Dedifferentiated amniotic fluid mesenchymal stem cell (primary cell): ENCODE measurements at regions not wholly inside any gene's neighbourhood (a gene's known extent, or its start where the extent isn't known, plus 50 kb on each side); places are given as distances from the start of the nearest gene placed in this dataset.

ENCODE experiments used
- DNase-seq: peaks from one replicate; pipeline ENCODE4 v3.0.0-alpha.2; 2016; ENCODE audit errors: extremely low spot score

DNA sequence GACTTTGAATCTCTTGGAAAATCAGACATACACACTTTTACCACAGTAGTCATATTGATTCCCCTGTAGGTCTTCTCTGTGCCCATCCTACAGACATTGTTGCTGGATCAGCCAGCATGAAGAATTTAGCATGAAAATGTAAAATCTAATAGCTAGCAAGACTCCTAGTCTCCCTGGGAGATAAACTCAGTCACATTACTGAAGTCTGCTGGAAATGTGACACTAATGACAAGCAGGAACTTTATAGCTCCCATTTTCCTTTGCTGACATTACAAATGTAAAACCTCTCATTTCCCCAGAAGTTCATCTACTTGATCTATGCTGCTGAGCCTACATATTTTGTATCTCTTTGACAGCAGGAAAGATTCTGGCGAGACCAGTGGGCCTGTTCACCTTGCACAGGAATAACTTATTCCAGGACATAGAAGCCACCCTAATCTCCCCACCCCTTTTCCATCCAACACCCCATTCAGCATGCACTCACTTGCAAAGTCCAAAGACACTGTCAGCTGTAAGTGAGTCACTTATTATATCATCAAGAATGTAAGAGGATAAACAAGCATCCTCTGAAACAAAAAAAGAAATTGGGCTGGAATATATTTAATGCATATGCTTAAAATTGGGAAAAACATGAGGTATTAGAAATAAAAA is 648.3 kb upstream of the PKDCC start:
- DNase-seq, result no peak

- no peak for DNase-seq
These were observed 647.6 kb upstream of the PKDCC start for GRCh38 chr2:41400088-41400665.

DNA sequence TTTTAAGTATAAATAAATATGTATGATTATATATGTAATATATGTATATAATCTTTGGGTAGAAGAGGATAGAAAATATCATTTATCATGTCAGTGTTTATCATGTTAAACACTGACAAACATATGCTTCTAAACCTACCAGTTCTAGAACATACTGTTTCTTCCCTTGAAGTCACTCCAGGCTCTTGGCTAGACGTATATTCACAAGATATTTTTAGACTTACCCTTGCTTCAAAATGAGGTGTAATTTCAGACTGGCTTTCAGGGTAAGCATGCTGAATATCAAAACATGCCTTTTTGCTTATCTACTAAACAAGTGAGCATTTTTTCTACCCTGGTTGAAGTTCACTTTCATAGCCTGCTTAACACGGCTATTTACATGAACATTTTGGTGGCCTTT is 642.4 kb upstream of the PKDCC start:
- DNase-seq, result no peak

DNA sequence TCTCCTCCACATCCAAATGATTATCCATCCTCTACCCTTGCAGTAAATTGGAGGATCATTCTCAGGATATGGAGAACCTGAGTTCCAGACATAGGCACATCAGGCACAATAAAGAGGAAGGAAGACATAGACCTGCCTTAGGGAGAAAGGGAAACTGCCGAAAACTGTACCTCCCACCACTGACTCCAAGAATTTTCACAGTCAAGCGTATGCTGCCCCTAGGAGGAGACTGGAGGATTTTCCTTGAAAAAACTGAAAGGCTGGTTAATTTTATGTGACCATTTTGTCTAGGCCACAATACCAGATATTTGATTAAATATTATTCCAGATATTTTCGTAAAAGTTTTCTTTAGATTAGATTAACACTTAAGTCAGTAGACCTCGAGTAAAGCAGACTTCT is 638.5 kb upstream of the PKDCC start:
- no peak for DNase-seq

DNA sequence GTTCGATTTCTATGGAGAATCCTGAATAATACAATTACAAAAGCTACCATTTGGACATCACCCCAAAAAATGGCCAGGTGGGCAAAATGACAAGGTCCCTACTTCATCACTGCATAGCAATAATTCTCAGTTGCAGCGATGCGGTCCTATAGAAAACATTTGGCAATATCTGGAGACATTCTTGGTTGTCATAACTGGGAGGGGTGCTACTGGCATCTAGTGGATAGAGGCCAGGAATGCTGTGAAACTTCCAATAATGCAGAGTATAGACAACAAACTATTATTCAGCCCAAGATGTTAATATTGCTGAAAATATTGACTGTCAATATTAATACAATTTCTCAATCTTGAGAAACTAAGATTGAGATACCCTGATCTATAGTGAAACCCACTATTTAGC is 637.8 kb upstream of the PKDCC start:
- DNase-seq, result no peak

- no peak for DNase-seq
These were observed 633.9 kb upstream of the PKDCC start for GRCh38 chr2:41413813-41414485.

GRCh38 chr2:41414486-41415230 is 633.2 kb upstream of the PKDCC start:
- no peak for DNase-seq

- no peak for DNase-seq
These were observed 630.3 kb upstream of the PKDCC start for GRCh38 chr2:41417511-41417910.

- no peak for DNase-seq
These were observed 627.6 kb upstream of the PKDCC start for GRCh38 chr2:41420219-41420618.

GRCh38 chr2:41420872-41421271 is 626.9 kb upstream of the PKDCC start:
- DNase-seq, result no peak

DNA sequence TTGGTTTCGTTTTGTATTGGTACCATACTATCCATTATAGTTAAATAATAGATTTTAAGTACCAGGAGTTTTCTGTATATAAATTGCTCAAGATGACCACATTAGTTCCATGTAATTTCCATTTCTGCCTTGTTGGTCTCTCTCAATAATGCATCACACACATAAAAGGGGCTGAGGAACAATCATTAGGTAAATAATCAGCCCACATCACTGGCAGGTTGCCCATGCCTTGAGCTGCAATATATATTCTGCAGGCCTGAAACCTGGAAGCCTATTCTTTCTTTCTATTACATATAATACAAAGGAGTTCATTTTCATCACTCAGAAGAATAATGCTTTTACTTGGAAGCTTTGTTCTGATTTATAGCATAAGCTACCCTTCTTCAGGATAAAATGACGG is 616.1 kb upstream of the PKDCC start:
- DNase-seq, result no peak

DNA sequence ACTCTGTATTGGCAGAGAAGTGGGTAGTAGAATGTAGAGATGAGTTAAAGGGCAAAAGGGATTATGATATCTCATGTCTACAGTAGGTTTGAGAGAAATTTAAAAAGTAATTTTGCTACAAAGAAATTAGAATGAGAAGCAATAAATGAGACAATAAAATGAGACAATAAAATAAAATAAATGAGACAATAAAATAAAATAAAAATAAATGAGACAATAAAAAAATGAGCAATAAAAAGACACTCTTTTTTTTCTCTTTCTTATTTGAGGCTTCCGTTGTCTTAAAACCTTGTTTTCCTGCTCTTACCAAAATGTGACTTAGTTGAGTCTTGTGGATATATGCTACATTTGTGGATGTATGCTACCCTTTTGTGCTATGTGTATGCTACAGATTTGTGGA is 615.4 kb upstream of the PKDCC start:
- no peak for DNase-seq

DNA sequence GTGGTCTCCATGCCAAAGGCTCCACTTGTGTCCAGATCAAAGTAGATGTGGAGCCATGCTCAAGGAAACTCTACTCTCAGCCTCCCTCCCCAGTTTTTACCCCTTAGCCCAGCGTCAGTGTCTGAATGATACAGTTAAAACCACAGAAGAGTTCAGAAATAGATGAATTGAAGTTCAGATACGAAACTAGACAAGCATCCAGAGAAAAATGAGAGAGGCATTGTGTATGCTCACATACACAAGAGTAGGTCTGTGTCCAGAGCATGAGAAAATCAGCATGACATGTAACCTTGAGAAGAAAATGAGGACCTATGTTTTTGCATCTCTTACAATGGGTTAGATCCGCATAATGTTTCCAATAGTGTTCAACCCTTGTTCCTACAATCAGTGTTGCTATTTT is 612.8 kb upstream of the PKDCC start:
- DNase-seq, result no peak

- no peak for DNase-seq
These were observed 605.9 kb upstream of the PKDCC start for GRCh38 chr2:41441958-41442357.

- no peak for DNase-seq
These were observed 602.0 kb upstream of the PKDCC start for GRCh38 chr2:41445865-41446264.

DNA sequence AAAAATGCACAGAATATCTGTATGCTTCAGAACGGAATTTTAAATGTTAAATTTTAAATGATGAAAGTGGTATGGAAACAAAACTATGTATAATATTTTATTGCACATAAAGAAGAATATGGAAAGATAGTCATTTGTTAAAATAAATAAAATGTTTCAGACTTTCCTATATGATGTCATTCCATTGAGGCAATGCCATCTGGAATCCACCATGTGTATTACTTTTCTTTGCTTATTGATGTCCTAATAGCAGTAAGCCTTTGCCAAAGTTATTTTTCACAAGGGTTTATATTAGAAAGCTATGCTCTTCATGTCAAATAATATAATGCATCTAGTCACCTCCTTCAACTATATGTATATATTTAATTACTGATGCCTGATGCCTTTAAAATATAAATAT is 601.6 kb upstream of the PKDCC start:
- DNase-seq, result no peak

DNA sequence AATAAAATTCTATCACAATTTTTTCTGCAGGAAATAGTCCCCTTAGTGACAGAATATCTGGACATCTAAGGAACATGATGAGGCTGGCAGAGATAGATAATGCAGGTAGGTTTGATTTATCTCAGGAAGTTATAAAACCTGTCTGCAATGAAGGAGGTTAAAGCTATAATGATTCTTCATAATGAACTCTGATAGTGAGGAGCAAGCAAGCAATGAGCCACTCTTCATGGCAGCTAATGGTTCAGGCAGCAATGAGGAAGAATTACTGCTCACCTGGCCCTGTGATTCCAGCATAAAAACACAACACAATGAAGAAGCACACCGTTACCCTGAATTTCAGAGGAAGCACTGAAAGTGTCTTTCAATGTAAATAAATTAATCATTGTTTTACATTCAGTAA is 599.6 kb upstream of the PKDCC start:
- no peak for DNase-seq

DNA sequence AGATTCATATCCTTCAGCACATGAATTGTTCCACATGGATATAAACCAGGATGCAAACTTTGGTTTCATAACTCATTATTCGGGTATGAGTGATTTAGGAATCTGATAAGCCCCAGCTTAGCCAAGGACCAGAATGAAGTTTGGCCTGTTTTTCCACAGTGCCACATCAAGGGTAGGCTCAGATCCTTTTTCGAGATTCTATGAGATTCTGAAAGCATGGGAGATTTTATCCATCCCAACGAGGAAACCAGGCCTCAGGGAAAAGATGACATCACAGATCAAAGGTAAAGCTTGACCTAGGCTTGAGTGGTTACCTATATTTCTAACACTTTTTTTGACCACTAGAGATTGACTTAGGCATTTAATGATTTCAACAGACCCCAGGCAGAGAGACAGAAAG is 590.8 kb upstream of the PKDCC start:
- DNase-seq, result no peak

GRCh38 chr2:41460661-41461060 is 587.2 kb upstream of the PKDCC start:
- no peak for DNase-seq

DNA sequence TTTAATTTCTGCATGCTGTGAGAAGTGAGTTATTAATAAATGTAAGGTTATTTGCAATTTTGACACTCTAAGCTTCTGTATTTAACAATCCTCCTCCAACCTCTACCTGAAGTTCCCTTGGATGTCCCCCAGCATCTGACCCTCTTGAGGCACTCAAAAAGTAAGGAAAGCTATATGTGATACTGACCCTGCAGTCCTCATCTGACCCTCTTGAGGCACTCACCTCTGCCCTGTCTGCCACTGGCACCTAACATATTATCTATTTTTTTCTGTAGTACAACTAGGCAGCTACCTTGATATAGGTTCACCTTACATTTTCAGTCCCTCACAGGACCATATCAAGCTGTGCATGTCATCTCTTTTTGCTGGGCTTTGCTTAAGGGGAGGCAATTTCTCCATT is 583.4 kb upstream of the PKDCC start:
- DNase-seq, result no peak

DNA sequence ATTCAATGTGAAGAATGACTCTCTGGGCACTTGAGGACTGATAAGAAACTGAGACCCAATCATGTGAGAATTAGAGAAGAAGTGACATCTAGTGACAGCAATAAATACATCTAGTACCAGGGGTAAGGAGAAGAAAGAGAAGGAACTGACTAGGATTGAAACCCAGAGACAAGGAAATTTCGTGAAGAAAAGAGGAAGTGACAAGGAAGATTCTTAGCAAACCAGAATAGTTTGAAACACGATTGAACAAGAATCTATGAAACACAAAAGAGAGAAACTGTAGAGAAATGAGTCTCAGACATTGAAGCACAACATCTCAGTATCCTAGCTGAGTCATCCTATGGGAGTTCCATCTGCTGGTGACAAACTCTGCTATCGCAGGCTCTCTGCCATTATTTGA is 571.9 kb upstream of the PKDCC start:
- DNase-seq, result no peak

- no peak for DNase-seq
These were observed 565.2 kb upstream of the PKDCC start for GRCh38 chr2:41482659-41483058.

DNA sequence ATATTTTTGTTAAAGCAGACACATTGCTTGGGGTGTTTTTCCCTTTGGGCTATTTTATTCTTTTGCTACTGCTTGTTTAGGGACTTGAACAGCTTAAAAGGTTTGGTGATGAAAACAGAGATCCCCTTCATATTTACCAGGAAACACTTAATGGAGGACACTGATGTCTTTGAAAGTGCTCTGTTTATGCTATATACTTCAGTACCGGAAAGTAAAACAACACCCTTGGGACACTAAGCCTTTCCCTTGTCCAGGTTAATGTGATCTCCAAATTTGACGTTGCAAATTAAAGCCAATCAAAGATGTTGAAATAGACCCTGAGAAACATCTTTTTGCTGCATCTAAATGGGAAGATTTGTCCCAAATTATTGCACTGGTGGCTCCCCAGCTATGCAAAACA is 564.6 kb upstream of the PKDCC start:
- no peak for DNase-seq
